ENCODE measurements at regions not wholly inside any gene's neighbourhood (a gene's known extent, or its start where the extent isn't known, plus 50 kb on each side); places are given as distances from the start of the nearest gene placed in this dataset.
"Not testable (repeated sequence)": the region's sequence is repeated elsewhere in the genome, so short reads cannot be mapped to it uniquely, and the experiment has no call there.

GRCh38 chr13:94816256-94816655 lies 103.9 kb upstream of the SOX21 start:
- H3K36me3 ChIP-seq = no peaks in the 10 kb centered on the region
- H3K4me3 ChIP-seq = no peak overlapping the region
- H3K9me3 ChIP-seq (replicated peaks) = no peaks in the 10 kb centered on the region
- DNase-seq = no peak
- no peaks in the 10 kb centered on the region; the same call in 1 of the 2 replicates for H3K27me3 ChIP-seq
- H3K27ac ChIP-seq = no peak overlapping the region
- H3K4me1 ChIP-seq = no peaks in the 10 kb centered on the region

DNA sequence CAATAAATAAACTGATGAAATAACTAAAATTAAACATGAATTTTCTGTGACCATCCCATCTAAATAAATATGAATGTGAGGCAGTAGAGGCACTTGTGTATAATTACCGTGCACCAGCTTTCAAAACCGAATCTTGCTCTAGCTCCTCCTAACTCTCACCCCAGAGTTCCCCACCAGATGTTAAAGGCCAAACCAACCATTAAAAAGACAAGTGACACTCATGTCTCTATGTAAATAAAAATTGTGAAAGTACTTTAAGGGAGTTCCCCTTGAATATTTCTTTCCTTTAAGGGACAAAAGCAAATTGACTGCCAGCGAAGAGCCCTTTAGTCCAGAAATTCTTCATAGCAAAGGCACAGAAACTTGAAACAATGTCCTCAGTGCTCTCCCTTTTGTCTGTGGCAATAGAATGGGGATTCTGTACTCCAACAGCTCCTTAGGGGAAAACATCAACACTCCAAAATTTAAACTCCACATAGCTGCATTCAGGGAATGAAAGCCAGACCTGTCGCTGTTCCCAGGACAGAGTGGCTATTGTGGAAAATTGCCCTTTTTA lies 101.7 kb upstream of the SOX21 start:
- no peaks in the 10 kb centered on the region for H3K9me3 ChIP-seq (replicated peaks)
- H3K4me3 ChIP-seq = no peak overlapping the region
- no peaks in the 10 kb centered on the region for H3K4me1 ChIP-seq
- no peak overlapping the region for H3K27ac ChIP-seq
- H3K36me3 ChIP-seq = no peaks in the 10 kb centered on the region
- no peaks in the 10 kb centered on the region; the same call in 1 of the 2 replicates for H3K27me3 ChIP-seq
- DNase-seq = no peak

GRCh38 chr13:94811753-94812152 lies 99.4 kb upstream of the SOX21 start:
- Histone ChIP-seq H3K4me3 (no peak overlapping the region), H3K27me3 (no peaks in the 10 kb centered on the region; the same call in 1 of the 2 replicates), H3K36me3 (no peaks in the 10 kb centered on the region), H3K27ac (no peak overlapping the region), H3K9me3 (replicated peaks) (no peaks in the 10 kb centered on the region), H3K4me1 (no peaks in the 10 kb centered on the region)
- no peak for DNase-seq

GRCh38 chr13:94800423-94800822 lies 88.1 kb upstream of the SOX21 start:
- no peak for DNase-seq
- Histone ChIP-seq H3K9me3 (replicated peaks) (no peaks in the 10 kb centered on the region), H3K4me1 (no peaks in the 10 kb centered on the region), H3K27me3 (no peaks in the 10 kb centered on the region), H3K36me3 (no peaks in the 10 kb centered on the region), H3K27ac (no peak overlapping the region), H3K4me3 (no peak overlapping the region)

- Histone ChIP-seq H3K36me3 (no peaks in the 10 kb centered on the region), H3K27ac (no peak overlapping the region), H3K27me3 (no peaks in the 10 kb centered on the region), H3K9me3 (replicated peaks) (no peaks in the 10 kb centered on the region), H3K4me3 (no peak overlapping the region), H3K4me1 (no peaks in the 10 kb centered on the region)
- DNase-seq = no peak
Measured at GRCh38 chr13:94799299-94799698, 87.0 kb upstream of the SOX21 start.

- Histone ChIP-seq H3K27ac (no peak overlapping the region), H3K36me3 (no peaks in the 10 kb centered on the region), H3K4me1 (no peaks in the 10 kb centered on the region), H3K9me3 (replicated peaks) (no peaks in the 10 kb centered on the region), H3K4me3 (no peak overlapping the region), H3K27me3 (no peaks in the 10 kb centered on the region)
- DNase-seq = no peak
Measured at GRCh38 chr13:94798738-94799137, 86.4 kb upstream of the SOX21 start.

GRCh38 chr13:94795292-94795691 lies 82.9 kb upstream of the SOX21 start:
- Histone ChIP-seq H3K36me3 (no peaks in the 10 kb centered on the region), H3K4me1 (no peaks in the 10 kb centered on the region), H3K27ac (no peak overlapping the region), H3K4me3 (no peak overlapping the region), H3K9me3 (replicated peaks) (no peaks in the 10 kb centered on the region), H3K27me3 (no peaks in the 10 kb centered on the region)
- no peak for DNase-seq

GRCh38 chr13:94786246-94786645 lies 73.9 kb upstream of the SOX21 start:
- not testable (repeated sequence) for H3K9me3 ChIP-seq (replicated peaks); H3K27me3 ChIP-seq; DNase-seq; H3K4me1 ChIP-seq; H3K27ac ChIP-seq; H3K4me3 ChIP-seq; H3K36me3 ChIP-seq

GRCh38 chr13:94784066-94784465 lies 71.7 kb upstream of the SOX21 start:
- Histone ChIP-seq H3K27ac (no peak overlapping the region), H3K27me3 (no peaks in the 10 kb centered on the region), H3K36me3 (no peaks in the 10 kb centered on the region), H3K4me3 (no peak overlapping the region), H3K9me3 (replicated peaks) (no peaks in the 10 kb centered on the region), H3K4me1 (no peaks in the 10 kb centered on the region)
- DNase-seq = no peak

- no peak for DNase-seq
- Histone ChIP-seq H3K36me3 (no peaks in the 10 kb centered on the region), H3K4me1 (no peaks in the 10 kb centered on the region), H3K27me3 (no peaks in the 10 kb centered on the region), H3K27ac (no peak overlapping the region), H3K4me3 (no peak overlapping the region), H3K9me3 (replicated peaks) (no peaks in the 10 kb centered on the region)
Measured at GRCh38 chr13:94783489-94783888, 71.1 kb upstream of the SOX21 start.

GRCh38 chr13:94780421-94780820 lies 68.1 kb upstream of the SOX21 start:
- no peaks in the 10 kb centered on the region for H3K4me1 ChIP-seq
- no peaks in the 10 kb centered on the region for H3K27me3 ChIP-seq
- no peak overlapping the region for H3K4me3 ChIP-seq
- H3K27ac ChIP-seq = no peak overlapping the region
- no peaks in the 10 kb centered on the region for H3K9me3 ChIP-seq (replicated peaks)
- no peaks in the 10 kb centered on the region for H3K36me3 ChIP-seq
- no peak for DNase-seq

DNA sequence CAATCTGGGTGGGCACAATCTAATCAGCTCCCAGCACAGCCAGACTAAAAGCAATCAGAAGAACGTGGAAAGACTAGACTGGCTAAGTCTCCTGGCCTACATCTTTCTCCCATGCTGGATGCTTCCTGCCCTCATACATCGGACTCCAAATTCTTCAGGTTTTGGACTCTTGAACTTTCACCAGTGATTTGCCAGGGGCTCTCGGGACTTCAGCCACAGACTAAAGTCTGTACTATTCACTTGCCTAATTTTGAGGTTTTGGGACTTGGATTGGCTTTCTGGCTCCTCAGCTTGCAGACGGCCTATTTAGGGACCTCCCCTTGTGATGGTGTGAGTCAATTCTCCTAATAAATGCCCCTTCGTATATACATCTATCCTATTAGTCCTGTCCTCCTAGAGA lies 66.6 kb upstream of the SOX21 start:
- Histone ChIP-seq H3K4me3 (no peak overlapping the region), H3K27ac (no peak overlapping the region), H3K4me1 (no peaks in the 10 kb centered on the region), H3K27me3 (peaks cover 3% of the 10 kb centered on the region; the same call in 1 of the 2 replicates), H3K36me3 (no peaks in the 10 kb centered on the region), H3K9me3 (replicated peaks) (no peaks in the 10 kb centered on the region)
- no peak for DNase-seq

DNA sequence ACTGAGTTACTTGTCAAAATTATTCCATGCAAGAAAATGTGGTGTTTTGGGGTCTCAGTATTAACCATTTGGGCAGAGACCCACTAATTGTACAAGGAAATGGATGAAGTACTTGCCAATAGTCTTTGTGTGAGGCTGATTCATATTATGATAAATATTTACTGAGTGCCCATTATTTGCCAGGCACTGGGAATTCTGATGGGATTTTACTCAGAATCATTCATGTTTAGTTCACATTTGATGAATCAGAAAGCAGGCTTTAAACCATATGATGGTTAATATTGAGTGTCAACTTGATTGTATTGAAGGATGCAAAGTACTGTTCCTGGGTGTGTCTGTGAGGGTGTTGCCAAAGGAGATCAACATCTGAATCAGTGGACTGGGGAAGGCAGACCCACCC lies 66.2 kb upstream of the SOX21 start:
- Histone ChIP-seq H3K36me3 (no peaks in the 10 kb centered on the region), H3K27me3 (peaks cover 3% of the 10 kb centered on the region; the same call in 1 of the 2 replicates)
- no peak for DNase-seq

GRCh38 chr13:94776956-94777355 lies 64.6 kb upstream of the SOX21 start:
- H3K36me3 ChIP-seq = no peaks in the 10 kb centered on the region
- H3K9me3 ChIP-seq (replicated peaks) = no peaks in the 10 kb centered on the region
- H3K4me1 ChIP-seq = no peaks in the 10 kb centered on the region
- no peak for DNase-seq
- no peak overlapping the region for H3K4me3 ChIP-seq
- peaks cover 3% of the 10 kb centered on the region; the same call in 1 of the 2 replicates for H3K27me3 ChIP-seq
- H3K27ac ChIP-seq = no peak overlapping the region

More for the DNA sequence above, 66.2 kb upstream of the SOX21 start:
- no peak overlapping the region for H3K27ac ChIP-seq
- no peaks in the 10 kb centered on the region for H3K4me1 ChIP-seq
- no peak overlapping the region for H3K4me3 ChIP-seq
- H3K9me3 ChIP-seq (replicated peaks) = no peaks in the 10 kb centered on the region

DNA sequence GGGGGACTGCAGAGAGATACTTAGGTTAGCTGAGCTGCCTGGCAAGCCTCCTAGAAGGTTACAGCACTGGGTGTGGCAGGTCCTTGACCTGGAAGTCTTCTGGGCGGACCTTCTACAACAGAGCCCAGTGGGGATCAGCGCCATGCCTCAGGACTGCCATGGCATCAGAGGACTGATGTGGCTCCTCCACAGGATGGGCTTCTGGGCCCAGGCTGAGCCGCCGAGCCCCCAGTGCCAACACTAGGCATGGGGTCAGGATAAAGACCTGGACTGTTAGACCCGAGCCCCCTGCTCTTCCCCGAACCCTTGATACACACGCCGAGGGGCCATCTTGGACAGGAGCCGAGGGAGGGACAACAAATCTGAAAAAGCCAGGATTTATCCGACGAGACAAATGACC lies 64.0 kb upstream of the SOX21 start:
- H3K9me3 ChIP-seq (replicated peaks) = no peaks in the 10 kb centered on the region
- H3K4me3 ChIP-seq = no peak overlapping the region
- no peak overlapping the region for H3K27ac ChIP-seq
- DNase-seq = no peak
- H3K4me1 ChIP-seq = no peaks in the 10 kb centered on the region
- no peaks in the 10 kb centered on the region for H3K36me3 ChIP-seq
- peaks cover 3% of the 10 kb centered on the region; the same call in 1 of the 2 replicates for H3K27me3 ChIP-seq

DNA sequence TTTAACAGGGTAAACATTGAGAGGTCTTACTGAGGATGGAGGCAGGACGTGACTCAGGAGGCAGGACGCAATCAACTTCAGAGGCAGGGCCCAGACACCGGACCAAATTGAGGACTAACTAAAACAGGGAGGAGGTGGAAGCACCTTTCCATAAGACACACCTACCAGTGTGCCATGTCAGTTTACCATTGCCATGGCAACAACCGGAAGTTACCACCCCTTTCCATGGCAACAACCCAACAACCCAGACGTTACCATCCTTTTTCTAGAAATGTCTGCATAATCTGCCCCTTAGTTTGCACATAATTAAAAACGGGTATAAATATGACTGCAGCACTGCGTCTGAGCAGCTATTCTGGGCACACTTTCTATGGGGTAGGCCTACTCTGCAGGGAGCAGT lies 53.5 kb upstream of the SOX21 start:
- no peaks in the 10 kb centered on the region for H3K9me3 ChIP-seq (replicated peaks)
- no peaks in the 10 kb centered on the region for H3K36me3 ChIP-seq
- no peak for DNase-seq
- no peaks in the 10 kb centered on the region for H3K4me1 ChIP-seq
- H3K4me3 ChIP-seq = no peak overlapping the region
- H3K27ac ChIP-seq = no peak overlapping the region
- no peaks in the 10 kb centered on the region for H3K27me3 ChIP-seq
